HG02840 (cell line): ENCODE measurements at regions not wholly inside any gene's neighbourhood (a gene's known extent, or its start where the extent isn't known, plus 50 kb on each side); places are given as distances from the start of the nearest gene placed in this dataset.
"Not testable (repeated sequence)": the region's sequence is repeated elsewhere in the genome, so short reads cannot be mapped to it uniquely, and the experiment has no call there.

Experiments used
- ATAC-seq: cut with Tn5 transposase; IDR thresholded peaks from one replicate; pipeline ENCODE4 v1.9.1; 2021; ENCODE audit warnings: mild to moderate bottlenecking, moderate library complexity, moderate number of reproducible peaks; ENCODE audit not compliant: unreplicated experiment, low FRiP score

DNA sequence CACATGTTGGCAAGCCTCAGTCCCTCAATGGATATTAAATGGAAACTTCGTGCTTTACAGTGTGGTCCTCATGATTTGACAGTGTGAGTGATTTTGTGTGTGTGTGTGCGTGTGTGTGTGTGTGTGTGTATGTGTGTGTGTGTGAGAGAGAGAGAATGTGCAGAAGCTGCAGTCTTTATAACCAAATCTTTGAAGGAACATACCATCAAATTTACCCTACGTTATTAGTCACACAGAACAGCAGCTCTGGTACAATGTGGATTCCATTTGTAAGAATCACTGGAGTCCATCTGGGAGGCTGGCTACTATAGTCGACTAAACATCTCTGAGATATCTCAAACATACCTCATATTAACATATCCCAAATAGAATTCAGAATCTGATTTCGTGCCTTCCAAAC lies 928.0 kb upstream of the POT1 start:
- ATAC-seq, result no peak

DNA sequence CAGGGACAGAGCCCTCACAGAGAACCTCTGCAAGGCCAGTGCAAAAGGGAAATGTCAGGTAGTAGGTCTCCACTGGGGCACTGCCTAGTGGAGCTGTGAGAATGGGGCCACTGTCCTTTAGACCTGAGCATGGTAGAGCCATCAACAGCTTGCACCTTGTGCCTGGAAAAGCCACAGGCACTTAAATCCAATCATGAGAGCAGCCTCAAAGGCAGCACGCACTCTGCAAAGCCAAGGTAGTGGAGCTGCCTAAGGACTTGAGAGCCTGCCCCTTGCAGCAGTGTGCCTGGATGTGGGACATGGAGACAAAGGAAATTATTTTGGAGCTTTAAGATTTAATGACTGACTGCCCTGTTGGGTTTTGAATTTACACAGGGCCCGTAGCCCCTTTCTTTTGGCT lies 918.5 kb upstream of the POT1 start:
- ATAC-seq, result no peak

DNA sequence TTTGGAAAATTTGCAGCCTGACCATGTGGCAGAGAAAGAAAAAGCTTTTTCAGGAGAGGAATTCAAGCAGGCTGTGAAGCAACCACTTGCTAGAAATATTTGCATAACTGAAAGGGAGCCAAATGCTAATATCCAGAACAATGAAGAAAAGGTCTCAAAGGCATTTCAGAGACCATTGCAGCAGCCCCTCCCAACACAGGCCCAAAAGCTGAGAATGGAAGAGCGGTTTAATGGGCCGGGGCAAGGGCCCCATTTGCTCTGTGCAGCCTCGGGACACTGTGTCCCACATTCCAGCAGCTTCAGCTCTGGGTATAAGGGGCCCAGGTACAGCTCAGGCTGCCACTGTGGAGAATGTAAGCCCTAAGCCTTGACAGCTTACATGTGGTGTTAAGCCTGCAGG lies 918.1 kb upstream of the POT1 start:
- no peak for ATAC-seq

DNA sequence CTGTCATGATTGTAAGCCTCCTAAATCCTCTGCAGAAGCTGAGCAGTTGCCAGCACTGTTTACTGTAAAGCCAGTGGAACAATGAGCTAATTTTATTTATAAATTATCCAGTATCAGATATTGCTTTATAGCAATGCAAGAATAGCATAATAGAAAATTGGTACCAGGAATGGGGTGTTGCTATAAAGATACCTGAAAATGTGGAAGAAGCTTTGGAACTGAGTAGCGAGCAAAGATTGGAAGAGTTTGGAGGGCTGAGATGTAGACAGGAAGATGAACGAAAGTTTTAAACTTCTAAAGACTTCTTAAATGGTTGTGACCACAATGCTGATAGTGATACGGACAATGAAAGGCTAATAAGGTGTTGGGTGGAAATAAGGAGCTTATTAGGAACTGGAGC lies 917.4 kb upstream of the POT1 start:
- ATAC-seq, result no peak

DNA sequence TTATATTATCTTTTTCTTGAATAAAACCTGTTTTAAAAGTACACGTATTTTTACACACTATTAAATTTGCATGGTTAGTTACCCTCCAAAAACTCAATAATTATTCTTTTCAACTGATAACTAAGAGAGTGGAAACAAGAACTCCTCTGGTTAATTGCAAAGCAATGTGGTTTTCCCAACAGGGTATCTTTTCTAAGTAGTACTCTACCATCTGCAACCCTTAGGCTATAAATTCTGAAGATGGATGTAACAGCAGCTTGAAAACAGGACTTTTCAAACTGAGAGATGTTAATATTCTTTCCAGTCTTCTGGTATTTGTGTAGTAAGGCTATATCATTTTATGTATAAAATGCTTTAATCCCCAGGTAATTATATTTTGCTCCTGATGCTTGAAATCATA lies 916.1 kb upstream of the POT1 start:
- no peak for ATAC-seq

DNA sequence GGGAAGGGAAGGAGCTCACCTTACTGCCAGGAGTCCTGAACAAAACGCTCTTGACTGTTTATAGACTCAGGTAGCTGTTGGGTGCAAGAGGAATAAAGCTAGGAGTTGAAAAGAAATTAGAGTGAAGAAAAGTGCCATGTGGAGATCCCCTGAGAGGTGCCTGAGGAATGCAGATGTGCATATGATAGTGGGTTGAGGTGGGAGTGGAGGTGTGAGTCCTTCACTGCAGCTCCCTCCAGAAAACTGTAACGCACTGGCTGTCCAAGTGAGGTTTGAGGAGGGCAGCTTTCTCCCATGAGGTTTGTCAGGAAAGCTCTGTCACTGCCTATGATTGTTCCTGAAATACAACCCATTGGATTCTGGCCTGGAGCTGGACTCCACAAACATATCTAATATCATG lies 904.8 kb upstream of the POT1 start:
- no peak for ATAC-seq

DNA sequence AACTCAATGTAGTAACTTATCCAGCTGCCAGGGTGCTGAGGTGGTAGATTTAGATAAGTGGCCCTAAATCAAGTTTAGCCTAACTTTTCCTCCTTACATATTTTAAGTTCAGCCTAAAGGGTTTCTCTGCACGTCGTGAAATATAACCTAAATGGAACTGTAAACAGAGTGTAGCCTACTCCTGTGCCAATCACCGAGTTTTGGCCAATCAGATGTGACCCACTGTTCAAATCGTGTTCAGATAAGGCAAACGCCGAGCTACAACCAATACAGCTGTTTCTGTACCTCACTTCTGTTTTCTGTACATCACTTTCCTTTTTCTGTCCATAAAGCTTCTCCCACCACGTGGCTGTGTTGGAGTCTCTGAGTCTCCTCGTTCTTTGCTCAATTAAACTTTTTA lies 904.2 kb upstream of the POT1 start:
- no peak for ATAC-seq

DNA sequence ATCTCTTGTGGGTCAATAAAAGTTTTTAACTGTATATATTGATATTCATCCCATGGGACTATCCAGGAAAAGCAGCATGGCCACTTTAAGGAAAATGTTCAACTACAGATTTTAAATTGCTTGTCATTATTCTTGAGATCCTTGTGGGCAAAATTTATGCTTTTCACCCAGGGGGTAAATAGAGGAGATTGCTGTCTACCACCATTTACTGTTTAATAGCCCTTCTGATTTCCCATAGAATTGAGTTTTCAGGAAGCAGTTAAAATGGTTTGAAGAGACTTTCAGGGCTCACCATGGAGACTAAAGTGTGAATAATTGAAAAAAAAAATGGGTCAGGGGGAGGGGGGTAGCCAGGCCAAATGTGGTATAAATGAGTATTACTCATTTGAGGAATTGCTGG lies 901.1 kb upstream of the POT1 start:
- ATAC-seq, result no peak

DNA sequence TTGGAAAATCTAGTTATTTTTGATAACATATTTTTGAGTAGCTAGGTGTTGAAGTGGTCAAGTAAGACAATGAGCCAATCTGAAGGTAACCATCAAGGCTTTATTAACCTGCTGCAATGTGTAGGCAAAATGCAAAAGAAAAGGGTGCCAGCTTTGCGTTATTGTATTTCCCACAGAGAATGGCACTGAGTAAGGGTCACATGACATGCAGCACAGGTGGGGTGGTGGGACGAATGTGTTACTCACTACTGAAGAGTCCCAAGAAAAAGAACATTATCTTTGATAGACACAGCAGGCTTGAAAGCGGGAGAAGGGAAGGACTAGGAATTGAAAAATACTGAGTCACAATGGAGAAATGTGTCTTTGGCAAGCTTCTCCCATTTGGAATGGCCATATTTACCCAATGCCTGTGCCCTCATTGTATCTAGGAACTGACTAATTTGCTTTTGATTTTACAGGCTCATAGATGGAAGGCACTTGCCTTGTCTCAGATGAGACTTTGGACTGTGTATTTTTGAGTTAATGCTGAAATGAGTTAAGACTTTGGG lies 898.6 kb upstream of the POT1 start:
- ATAC-seq, result no peak

DNA sequence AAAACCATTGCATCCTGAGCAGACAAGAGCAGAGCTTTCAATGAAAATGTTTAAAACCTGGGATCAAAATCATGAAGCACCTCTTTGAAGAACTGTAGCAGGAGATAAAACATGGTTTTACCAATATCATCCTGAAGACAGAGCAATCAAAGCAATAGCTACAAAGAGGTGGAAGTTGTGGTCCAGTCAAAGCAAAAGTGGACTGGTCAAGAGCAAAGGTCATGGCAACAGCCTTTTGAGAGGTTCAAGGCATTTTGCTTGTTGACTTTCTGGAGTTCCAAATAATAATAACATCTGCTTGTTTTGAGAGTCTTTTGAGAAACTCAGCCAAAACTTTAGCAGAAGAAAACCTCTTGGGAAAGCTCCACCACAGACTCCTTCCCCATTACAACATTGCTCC lies 893.9 kb upstream of the POT1 start:
- no peak for ATAC-seq

DNA sequence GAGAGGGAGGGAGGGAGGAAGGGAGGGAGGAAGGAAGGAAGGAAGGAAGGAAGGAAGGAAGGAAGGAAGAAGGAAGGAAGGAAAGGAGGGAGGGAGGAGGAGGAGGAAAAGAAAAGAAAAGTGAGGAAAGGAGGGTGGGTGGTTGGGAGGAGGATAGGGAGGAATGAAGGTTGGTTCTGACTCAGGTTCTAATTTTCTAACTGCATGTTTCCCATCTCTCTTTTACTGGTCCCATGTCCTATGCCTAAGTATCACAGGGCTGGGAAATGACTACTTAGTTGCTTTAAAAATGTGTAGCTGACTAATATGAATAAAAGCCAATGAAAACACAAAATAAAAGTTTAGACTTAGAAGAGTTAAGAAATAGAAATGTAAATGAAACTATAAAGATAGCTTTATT lies 890.9 kb upstream of the POT1 start:
- no peak for ATAC-seq

DNA sequence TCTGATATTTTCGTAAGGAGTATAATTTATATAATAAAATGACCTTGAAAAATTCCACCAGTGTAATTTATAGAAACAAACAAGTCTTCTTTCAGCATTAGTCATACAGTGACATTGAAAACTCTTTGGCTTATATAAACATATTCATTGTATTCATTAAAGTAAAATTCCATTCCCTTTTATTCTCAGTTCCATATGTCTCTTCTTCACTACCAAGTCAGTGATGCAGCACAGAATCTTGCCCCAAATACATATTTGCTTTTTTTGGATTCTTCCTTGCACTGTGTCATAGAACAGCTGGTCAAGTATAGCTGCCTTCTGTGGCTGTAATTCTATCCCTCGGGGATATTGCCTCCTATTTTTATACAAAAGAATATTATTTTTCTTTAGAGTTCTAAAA lies 884.5 kb upstream of the POT1 start:
- no peak for ATAC-seq

DNA sequence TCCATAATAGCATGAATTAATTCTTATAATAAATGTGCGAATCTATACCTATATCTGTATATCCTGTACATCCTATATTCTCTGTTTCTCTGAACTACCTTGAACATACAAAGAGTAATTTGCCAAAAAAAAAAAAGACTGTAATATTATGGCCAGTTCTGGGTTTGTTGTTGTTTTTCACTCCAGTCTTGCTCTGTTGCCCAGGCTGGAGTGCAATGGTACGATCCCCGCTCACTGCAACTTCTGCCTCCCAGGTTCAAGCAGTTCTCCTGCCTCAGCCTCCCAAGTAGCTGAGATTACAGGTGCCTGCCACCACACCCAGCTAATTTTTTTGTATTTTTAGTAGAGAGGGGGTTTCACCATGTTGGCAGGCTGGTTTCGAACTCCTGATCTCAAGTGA lies 876.9 kb upstream of the POT1 start:
- not testable (repeated sequence) for ATAC-seq

DNA sequence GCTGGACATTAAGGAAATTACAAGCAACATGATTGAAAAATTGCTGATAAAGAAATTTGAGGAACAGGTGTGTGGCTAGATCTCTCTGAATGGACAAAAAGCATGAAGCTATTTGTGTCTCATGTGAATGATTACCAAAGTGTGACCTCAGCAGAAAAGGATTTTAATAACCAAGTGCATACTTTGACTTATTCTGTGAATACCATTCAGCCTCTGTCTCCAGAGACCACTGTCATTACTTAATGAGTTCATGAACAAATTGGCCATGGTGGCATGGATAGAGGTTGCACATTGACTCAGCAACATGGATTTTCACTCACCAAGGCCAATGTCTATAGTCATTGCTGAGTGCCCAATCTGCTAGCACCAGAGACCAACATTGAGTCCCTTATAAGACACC lies 874.6 kb upstream of the POT1 start:
- no peak for ATAC-seq

DNA sequence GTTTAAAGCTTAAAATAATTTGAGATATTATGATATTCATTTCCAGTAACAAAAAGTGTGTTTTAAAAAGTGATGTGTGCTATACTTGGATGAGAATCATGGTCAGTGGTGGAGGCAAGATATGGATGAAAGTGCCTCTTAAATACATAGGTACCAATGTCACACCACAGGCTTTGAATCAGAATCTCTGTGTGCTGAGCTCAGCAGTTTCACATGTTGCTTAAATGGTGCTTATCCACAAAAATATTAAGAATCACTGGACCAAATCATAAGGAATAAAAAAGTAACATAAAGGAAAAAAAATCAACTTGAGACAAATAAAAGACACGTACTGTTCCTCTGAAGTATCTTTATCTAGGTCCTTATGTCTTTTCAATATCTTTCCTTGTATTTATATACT lies 850.5 kb upstream of the POT1 start:
- ATAC-seq, result no peak

DNA sequence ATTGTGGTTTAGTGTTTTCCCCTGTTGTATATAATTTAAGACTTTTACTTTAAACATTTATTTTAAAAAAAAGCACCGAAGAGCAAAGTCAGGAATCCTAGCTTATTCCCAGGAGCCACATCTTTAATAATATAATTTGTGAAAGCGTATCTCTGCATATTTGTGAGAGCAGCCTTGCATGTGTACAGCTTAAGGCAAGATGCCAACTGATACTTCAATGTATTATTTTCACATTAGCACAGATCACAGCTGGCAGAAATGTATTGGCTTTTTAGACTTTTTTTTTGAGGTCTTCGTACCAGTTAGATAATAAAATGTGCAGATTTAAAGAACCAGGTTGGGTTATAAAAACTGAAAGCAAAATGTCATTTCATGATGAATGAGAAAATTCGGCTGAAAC lies 845.7 kb upstream of the POT1 start:
- no peak for ATAC-seq

DNA sequence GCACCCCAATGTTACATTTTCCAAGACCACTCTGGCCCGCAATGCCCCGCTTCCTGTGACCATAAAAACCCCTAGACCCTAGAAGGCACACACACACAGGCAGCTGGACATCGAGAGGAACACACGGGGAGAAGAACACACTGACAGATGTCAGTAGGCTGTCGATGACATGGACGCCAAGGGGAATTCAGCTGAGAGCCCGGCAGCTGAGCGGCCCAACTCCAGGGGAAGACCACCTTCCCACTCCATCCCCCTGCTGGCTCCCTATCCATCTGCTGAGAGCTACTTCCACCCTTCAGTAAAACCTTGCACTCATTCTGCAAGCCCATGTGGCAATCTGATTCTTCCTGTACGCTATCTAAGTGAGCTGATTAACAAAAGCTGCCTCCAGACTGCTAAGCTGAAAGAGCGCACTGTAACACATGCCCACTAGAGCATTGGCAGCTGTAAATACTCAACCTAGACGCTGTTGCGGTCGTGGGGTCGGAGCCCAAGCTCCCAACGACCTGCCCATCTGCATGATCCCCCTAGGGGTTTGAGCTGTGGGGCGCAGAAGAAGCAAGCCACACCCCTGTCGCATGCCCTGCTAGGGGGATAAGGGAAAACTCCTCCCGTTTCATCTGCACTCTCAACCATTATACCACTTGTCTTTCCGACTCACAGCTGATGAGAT lies 843.6 kb upstream of the POT1 start:
- no peak for ATAC-seq

DNA sequence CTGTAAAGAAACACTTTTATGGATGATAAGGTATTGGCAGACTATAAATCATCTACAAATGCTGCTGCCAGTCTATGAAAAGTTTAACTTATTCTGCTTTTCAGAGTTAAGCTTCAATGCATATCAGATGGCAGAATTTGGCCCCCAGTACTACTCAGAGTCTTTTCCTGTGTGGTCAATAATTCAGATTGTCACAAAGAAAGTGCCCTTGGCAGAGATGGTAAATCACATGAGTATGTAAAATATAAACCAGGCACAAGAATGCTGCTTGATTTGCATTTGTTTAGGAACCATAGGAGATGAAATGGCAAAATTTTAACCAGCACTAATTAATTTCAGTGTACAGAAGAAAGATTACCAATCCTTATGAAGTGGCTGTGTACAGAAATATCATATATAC lies 818.3 kb upstream of the POT1 start:
- no peak for ATAC-seq

DNA sequence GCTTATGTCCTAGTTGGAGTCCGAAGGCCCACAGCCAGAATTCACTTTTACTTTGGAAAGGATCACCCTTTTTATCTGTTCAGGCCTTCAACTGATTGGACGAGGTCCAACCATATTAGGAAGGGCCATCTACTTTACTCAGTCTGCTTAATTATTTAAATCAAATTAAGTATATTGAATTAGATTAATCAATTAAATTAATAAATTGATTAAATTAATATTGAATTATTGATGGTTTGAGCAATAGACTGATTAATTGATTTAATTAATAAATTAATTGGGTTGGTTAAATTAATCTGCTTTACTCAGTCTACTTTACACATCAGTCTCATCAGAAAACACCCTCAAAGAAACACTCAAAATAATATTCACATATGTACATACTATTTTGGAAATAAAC lies 816.9 kb upstream of the POT1 start:
- ATAC-seq, result no peak

DNA sequence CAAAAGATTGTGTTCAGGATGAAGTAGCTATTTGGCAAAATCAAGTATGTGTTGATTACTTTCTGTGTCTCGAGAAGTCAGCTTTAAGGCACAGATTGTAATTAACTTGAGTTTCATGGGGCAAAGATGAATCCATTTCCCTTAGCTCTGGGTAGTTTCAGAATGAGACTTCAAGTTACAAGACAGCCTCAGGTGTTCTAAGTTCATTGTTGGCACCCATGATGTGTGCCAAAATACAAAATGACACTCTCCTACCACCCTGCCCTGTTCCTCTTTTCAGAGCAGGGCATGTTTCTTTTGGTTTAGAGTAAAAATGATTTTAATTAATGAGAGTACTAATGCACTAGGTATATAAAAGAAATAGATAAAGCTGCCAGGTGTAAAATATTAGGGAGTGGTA lies 797.6 kb upstream of the POT1 start:
- ATAC-seq, result no peak

DNA sequence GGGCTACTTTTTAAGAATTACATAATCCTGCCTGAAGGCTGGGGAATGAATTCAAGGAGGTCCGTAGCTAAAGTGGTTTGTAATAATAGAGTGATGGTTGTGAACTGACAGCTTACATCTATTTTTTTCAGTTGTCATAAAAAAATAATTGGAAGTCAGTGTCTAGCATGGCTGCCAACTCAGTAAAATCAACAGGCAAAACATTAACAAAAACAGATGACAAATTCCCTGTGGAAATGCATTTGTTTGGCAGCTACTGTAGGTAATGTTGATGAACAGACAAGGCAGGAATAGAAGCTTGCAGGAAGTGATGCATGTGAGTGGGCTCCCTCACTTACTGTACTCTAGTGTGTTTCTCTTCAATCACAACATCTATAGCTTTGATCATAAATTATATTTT lies 766.0 kb upstream of the POT1 start:
- no peak for ATAC-seq

DNA sequence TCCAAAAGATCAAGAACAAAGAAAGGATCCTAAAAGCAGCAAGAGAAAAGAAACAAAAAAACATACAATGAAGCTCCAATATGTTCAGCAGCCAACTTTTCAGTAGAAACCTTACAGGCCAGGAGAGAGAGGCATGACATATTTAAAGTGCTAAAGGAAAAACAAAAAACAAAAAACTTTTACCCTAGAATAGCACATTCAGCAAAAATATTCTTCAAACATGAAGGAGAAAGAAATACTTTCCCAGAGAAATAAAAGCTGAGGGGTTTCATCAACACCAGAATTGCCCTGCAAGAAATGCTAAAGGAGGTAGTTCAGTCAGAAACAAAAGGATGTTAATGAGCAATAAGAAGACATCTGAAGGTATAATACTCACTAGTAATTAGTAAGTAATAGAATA lies 753.5 kb upstream of the POT1 start:
- ATAC-seq, result no peak

DNA sequence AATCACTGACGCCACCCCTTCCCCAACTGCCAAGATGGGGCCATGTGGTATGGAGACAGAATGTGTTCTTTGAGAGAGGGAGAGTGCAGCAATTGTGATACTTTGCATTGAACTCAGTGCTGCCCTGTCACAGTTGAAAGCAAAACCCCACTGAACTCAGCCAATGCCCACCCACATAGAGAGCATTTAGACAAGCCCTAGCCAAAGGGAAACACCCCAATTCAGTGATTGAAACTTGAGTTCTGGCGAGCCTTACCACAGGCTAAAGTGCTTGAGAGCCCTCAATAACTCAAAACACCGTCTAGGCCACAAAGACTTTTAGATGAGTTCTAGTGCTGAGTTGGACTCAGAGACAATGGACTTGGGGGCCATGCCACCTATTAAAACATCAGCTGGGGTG lies 751.9 kb upstream of the POT1 start:
- ATAC-seq, result no peak
